GM18519 (cell line): ENCODE measurements at regions not wholly inside any gene's neighbourhood (a gene's known extent, or its start where the extent isn't known, plus 50 kb on each side); places are given as distances from the start of the nearest gene placed in this dataset.

ENCODE experiments used
- ATAC-seq: cut with Tn5 transposase; IDR thresholded peaks from one replicate; pipeline ENCODE4 v1.9.1; 2021; ENCODE audit warnings: mild to moderate bottlenecking, moderate library complexity; ENCODE audit not compliant: unreplicated experiment, low FRiP score

DNA sequence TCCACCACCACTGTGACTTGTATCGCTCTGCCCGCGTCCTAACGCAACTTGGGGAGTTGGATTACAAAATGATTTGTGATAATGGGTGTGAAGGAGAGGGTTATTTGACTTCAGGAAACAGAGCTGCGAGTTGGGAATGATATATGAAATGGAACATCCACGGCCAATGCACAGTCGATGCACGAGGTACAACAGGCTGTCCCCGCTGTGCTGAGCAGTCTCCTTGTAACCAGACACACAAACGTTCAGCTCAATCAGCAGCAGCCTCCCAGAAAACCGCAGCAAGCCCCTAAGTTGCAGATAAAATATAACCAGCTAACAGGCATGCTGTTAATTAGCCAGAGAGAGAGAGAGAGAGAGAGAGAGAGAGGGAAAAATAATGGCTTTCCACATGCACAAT, 332.7 kb upstream of the MGMT start:
- no peak for ATAC-seq

DNA sequence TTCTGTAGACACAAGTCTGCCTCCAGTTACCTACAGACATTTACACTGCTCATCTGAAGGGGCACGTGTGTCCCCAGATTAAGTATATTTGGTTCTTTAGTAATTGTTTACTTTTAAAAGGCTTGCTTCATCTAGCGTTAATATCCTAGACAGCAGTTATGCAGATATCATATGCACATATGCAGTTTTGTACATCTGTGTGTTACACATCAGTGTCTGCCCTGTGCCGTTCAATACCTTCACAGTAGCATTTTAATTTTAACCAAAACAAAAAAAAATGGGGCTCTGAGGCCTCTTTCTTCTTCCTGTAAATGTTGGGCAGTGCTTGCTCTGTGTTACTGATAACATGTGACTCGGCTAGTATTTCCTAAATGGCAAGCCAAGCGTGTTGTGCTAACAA, 331.4 kb upstream of the MGMT start:
- no peak for ATAC-seq

DNA sequence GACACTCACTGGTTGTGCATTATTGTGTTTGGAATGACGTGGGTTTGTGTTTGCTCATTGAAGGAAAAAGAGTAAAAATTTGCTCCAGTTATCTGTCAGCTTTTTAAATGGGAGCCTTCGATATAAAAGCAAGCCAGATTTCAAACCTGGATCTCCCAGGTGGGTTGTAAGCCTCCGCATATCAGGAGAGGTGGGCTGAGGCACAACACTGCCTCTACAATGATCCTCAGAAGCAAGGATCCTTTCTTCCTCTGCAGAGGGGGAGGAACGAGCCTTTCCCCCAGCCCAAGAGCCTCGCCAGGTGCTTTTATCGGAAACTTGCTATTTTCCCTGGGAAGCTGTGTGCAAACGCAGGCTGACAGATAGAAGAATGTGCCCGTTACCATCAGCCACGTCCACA, 331.0 kb upstream of the MGMT start:
- no peak for ATAC-seq

DNA sequence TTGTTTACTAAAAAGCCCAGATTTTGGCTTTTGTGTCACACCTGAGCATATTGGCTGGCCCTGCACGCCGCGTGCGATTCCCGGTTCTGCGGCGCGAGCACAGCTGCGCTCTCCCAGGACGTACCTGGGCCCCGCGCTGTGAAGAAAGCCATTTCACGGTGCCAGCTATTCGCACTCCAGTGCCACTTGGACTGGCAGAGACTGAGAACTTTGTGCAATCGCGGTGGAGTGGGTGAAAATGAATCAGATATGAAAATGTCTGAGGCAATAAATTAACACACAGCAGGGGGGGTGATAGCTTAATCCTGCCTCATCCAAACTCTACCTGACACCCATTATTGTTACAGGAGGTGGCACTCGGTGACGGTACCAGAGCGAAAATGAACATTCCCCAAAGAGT, 330.1 kb upstream of the MGMT start:
- ATAC-seq: no peak

- no peak for ATAC-seq
Measured at GRCh38 chr10:129140921-129141885, 325.8 kb upstream of the MGMT start.

GRCh38 chr10:129151281-129151680, 315.8 kb upstream of the MGMT start:
- ATAC-seq: no peak

- no peak for ATAC-seq
Measured at GRCh38 chr10:129156406-129156805, 310.6 kb upstream of the MGMT start.

- no peak for ATAC-seq
Measured at GRCh38 chr10:129157185-129157584, 309.9 kb upstream of the MGMT start.

GRCh38 chr10:129161150-129161549, 305.9 kb upstream of the MGMT start:
- no peak for ATAC-seq

GRCh38 chr10:129163531-129163930, 303.5 kb upstream of the MGMT start:
- ATAC-seq: no peak

- no peak for ATAC-seq
Measured at GRCh38 chr10:129165076-129165720, 301.8 kb upstream of the MGMT start.

GRCh38 chr10:129165770-129166169, 301.3 kb upstream of the MGMT start:
- ATAC-seq: no peak

DNA sequence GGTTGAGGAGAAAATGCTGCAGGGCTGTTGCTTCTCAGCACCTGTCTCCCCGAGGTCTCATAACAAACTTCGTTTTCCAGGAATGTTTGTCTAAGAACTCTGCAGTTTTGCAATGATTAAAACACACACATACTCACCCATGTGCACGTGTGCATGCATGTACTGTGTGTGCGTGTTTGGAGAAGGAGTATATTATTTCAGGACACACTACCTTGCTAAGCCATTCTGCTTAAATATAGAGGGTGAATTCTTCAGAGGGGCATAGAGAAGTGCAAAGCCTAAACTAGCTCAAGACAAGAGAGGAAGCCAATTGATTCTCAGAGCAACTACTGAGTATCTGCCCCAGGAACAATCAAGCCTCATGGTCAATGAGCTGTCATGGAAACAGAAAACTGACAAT, 298.4 kb upstream of the MGMT start:
- ATAC-seq: no peak

DNA sequence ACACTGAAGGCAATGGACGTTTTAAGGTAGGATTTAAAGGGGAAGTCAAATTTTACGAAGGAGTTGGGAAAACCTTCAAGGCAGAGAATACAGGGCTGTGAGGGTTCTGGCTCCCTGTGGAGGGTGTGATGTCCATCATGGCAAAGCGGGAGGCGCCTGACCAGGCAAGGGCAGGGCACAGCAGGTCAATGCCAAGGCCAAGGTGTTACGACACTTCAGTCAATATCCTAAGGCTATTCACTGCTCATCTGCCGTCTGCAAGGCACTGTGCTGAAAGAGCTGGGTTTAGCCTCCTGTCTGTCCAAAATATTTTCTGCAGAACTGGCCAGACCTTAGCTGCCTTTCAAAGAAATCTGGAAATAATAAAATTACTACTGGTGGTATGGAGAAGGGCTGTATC, 297.9 kb upstream of the MGMT start:
- no peak for ATAC-seq

GRCh38 chr10:129170812-129171211, 296.2 kb upstream of the MGMT start:
- no peak for ATAC-seq

- ATAC-seq: no peak
Measured at GRCh38 chr10:129171812-129172211, 295.2 kb upstream of the MGMT start.

DNA sequence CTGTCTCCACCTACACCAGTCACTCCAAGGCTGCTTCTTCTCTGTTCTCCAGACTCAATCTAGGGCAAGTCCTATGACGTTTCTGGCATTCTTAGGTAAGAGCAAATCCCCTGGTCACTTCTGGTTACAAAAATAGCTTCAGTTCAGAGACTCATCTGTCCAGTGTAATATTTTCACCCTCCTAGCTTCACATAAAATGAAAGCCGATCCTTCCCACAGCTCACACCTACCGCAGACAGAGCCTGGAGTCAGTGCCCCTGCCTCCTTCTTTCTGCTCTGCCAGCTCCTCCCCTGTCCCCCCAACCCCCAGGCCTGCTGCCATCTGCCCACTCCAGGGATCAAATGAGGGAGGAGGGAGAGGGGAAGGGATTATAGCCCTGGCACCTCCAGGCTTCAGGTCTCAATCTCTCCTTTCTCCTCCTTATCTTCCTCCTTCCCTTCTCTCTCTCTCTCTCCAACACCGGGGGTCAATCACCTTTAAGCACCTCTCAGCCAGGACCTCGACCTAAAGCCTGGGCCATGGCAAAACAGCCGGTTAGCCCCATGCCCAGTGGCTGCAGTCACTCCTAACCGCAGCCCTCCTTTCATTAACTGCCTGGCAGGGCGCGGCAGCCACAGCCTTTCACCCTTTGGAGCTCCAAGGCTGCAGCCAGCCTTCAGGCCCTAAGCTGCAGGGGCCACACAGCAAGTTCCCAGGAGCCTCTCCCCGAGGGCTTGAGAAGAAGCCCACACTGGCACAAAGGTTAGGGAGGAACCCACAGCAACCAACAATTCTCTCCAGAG, 292.6 kb upstream of the MGMT start:
- no peak for ATAC-seq

- no peak for ATAC-seq
Measured at GRCh38 chr10:129179245-129179971, 287.6 kb upstream of the MGMT start.

DNA sequence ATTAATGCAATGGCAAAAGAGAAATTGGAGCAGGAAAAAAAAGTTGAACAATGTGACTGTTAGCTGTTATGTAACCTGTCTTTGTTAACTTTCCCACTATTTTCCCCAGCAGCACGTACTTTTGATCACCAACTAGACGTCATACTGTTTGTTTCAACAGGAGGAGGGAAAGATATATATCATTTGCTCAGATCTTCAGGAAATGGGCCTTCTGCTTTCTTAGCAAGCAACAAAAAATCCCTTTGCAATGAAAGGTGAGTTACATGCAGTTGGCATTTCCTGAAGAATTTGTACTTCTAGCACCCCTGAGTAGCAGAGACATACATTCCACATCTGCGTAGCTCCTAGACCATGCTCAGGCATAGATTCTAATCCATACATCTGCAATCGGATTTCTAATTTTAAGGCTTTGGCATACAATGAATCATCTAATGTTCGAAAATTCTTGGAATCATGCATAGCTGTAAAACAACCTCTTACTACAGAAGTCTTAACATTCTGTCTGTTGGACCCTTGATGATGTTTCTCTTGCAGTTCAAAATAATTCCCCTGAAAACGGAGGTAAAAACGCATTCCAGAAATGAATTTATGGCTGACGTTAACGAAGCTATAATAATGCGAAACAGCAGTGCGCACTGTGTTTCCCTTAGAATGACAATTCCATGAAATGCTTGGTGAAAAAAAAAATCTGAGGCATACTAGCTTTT, 286.9 kb upstream of the MGMT start:
- ATAC-seq: no peak

DNA sequence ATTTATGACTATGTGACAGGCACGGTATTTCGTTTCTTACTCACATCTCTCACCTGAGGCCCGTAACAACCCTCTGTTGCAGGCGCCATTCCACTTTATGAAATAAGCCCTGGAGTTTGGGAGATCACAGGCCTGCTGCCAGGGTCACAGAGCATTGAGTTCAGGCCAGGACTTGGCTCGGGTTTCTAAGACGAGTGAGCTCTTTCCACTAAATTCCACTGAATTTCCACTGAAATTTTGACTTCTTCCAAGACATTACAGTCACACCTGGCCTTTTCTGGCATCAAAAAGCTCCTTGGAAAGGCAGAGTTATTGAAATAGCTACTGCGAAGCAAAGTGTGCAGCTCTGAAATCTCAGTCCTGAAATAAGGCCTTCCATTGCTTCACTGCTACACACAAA, 282.8 kb upstream of the MGMT start:
- ATAC-seq: no peak
